ENCODE measurements at regions not wholly inside any gene's neighbourhood (a gene's known extent, or its start where the extent isn't known, plus 50 kb on each side); places are given as distances from the start of the nearest gene placed in this dataset.

- no peak for DNase-seq (ENCODE audit: low read depth)
- TF ChIP-seq, protein P1, sequence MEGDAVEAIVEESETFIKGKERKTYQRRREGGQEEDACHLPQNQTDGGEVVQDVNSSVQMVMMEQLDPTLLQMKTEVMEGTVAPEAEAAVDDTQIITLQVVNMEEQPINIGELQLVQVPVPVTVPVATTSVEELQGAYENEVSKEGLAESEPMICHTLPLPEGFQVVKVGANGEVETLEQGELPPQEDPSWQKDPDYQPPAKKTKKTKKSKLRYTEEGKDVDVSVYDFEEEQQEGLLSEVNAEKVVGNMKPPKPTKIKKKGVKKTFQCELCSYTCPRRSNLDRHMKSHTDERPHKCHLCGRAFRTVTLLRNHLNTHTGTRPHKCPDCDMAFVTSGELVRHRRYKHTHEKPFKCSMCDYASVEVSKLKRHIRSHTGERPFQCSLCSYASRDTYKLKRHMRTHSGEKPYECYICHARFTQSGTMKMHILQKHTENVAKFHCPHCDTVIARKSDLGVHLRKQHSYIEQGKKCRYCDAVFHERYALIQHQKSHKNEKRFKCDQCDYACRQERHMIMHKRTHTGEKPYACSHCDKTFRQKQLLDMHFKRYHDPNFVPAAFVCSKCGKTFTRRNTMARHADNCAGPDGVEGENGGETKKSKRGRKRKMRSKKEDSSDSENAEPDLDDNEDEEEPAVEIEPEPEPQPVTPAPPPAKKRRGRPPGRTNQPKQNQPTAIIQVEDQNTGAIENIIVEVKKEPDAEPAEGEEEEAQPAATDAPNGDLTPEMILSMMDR (conservative IDR thresholded peaks at IDR 0.05; ENCODE audit: control insufficient read depth, insufficient read depth, low read depth, low read length), result no peak
- no peak overlapping the region for H3K4me3 ChIP-seq (ENCODE audit: control insufficient read depth, low read depth, low read length)
These were observed 106.4 kb downstream of the SOD2 start for GRCh38 chr6:159586684-159587083.

GRCh38 chr6:159582736-159583135, 110.3 kb downstream of the SOD2 start:
- H3K4me3 ChIP-seq (ENCODE audit: control insufficient read depth, low read depth, low read length), result no peak overlapping the region
- TF ChIP-seq, protein P1 (conservative IDR thresholded peaks at IDR 0.05; ENCODE audit: control insufficient read depth, insufficient read depth, low read depth, low read length), result no peak
- DNase-seq (ENCODE audit: low read depth), result no peak

GRCh38 chr6:159578629-159579028, 114.4 kb downstream of the SOD2 start:
- no peak overlapping the region for H3K4me3 ChIP-seq (ENCODE audit: control insufficient read depth, low read depth, low read length)
- peak; percentile 11 for DNase-seq (ENCODE audit: low read depth)
- TF ChIP-seq, protein P1 (conservative IDR thresholded peaks at IDR 0.05; ENCODE audit: control insufficient read depth, insufficient read depth, low read depth, low read length), result no peak

DNA sequence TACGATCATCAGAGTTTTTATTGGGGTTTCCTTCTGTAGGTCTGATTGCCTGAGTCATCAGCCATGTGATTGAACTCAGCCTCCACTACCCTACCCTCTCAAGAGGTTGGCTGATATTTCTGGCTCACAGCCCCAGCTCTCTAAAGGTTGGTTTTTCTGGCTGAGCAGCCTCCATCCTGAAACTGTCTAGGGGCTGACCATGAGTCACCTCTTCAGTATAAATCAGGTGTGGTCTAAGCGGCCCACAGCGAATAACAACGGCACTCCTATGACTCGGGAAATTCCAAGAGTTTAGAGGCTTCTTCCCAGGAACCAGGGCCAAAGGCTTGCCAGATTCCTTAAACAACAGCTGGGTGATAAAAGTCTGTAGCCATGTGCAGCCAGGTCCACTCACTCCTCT, 115.5 kb downstream of the SOD2 start:
- DNase-seq (ENCODE audit: low read depth), result peak; percentile 36
- H3K4me3 ChIP-seq (ENCODE audit: control insufficient read depth, low read depth, low read length), result no peak overlapping the region
- TF ChIP-seq, protein P1 (conservative IDR thresholded peaks at IDR 0.05; ENCODE audit: control insufficient read depth, insufficient read depth, low read depth, low read length), result no peak

DNA sequence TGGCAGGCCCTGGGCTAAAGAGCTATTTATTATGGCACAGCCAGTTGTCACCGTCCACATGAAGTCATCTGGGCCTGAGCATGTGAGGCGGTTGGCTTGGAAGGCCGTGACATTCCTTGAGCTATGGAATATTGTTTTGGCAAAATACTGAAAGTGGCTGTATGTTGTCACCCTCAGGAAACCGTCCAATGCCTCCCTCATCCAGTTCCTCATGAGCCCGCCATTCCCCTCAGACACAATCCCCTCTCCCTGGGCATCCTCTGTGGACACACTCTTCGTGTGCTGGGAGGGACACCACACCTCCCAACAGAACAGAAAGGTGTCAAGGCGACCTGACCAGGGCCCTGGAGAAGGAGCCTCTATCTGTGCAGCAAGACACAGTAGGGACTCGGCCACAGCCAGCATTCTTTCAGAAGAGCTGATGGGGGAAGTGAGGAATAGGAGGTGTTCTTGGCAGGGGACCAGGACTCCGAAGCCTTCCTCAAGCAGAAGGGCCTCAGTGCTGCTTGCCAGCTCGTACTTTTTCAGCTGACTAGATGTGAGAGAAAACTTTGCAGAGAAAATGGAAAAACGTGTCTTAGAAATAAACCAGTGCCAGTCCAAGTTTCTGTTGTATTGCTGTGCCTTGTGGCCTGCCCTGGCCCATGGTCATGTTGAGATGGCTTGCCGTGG, 120.5 kb downstream of the SOD2 start:
- TF ChIP-seq, protein P1 (conservative IDR thresholded peaks at IDR 0.05; ENCODE audit: control insufficient read depth, insufficient read depth, low read depth, low read length), result no peak
- DNase-seq (ENCODE audit: low read depth), result no peak
- no peak overlapping the region for H3K4me3 ChIP-seq (ENCODE audit: control insufficient read depth, low read depth, low read length)

GRCh38 chr6:159565181-159565710, 127.8 kb downstream of the SOD2 start:
- H3K4me3 ChIP-seq (ENCODE audit: control insufficient read depth, low read depth, low read length), result no peak overlapping the region
- no peak for DNase-seq (ENCODE audit: low read depth)
- TF ChIP-seq, protein P1 (conservative IDR thresholded peaks at IDR 0.05; ENCODE audit: control insufficient read depth, insufficient read depth, low read depth, low read length), result no peak

Measured in fibroblast of mammary gland (primary cell).